Liver (tissue), 3 donors: ENCODE measurements at regions not wholly inside any gene's neighbourhood (a gene's known extent, or its start where the extent isn't known, plus 50 kb on each side); places are given as distances from the start of the nearest gene placed in this dataset.

ENCODE experiments used
- FOXA2 ChIP-seq: IDR thresholded peaks from 2 replicates; pipeline ENCODE4 v1.6.1; 2016; ENCODE audit warnings: antibody characterized with exemption
- HNF4A ChIP-seq, 2 donors: conservative IDR thresholded peaks; 2 replicates each; pipeline ENCODE4 v1.6.1; 2016; ENCODE audit warnings: antibody characterized with exemption in 2 of 2, mild to moderate bottlenecking in 2 of 2
- HNF4G ChIP-seq: IDR thresholded peaks from 2 replicates; pipeline ENCODE4 v1.6.1; 2016; ENCODE audit warnings: antibody characterized with exemption
- JUND ChIP-seq, 2 donors: IDR thresholded peaks; 2 replicates each; pipeline ENCODE4 v1.6.1; 2016; ENCODE audit warnings: antibody characterized with exemption in 2 of 2
- NR2F2 ChIP-seq: IDR thresholded peaks from 2 replicates; pipeline ENCODE4 v1.6.1; 2016; ENCODE audit warnings: antibody characterized with exemption
- RAD21 ChIP-seq, 2 donors: IDR thresholded peaks; 2 replicates each; pipeline ENCODE4 v1.6.1; 2016; ENCODE audit warnings: antibody characterized with exemption in 2 of 2, mild to moderate bottlenecking in 2 of 2
- SP1 ChIP-seq: IDR thresholded peaks from 2 replicates; pipeline ENCODE4 v1.6.1; 2018; ENCODE audit warnings: antibody characterized with exemption, mild to moderate bottlenecking
- TAF1 ChIP-seq: conservative IDR thresholded peaks from 2 replicates; pipeline ENCODE4 v1.6.1; 2016; ENCODE audit warnings: antibody characterized with exemption, mild to moderate bottlenecking
- YY1 ChIP-seq: IDR thresholded peaks from 2 replicates; pipeline ENCODE4 v1.6.1; 2016; ENCODE audit warnings: antibody characterized with exemption, mild to moderate bottlenecking
- TF ChIP-seq, protein P1 (sequence below): fragments of 150-350 bp; IDR thresholded peaks from 2 replicates; pipeline ENCODE4 v1.5.1; 2017; ENCODE audit warnings: improper control_type of control experiment, low read depth, low read length; ENCODE audit not compliant: missing input control
- TF ChIP-seq, protein P2 (sequence below): IDR thresholded peaks from 2 replicates; pipeline ENCODE4 v1.6.1; 2016; ENCODE audit warnings: antibody characterized with exemption
- TF ChIP-seq, protein P3 (sequence below): IDR thresholded peaks from 2 replicates; pipeline ENCODE4 v1.6.1; 2016; ENCODE audit warnings: antibody characterized with exemption
- donor health status: healthy.
- donor health status: healthy.

DNA sequence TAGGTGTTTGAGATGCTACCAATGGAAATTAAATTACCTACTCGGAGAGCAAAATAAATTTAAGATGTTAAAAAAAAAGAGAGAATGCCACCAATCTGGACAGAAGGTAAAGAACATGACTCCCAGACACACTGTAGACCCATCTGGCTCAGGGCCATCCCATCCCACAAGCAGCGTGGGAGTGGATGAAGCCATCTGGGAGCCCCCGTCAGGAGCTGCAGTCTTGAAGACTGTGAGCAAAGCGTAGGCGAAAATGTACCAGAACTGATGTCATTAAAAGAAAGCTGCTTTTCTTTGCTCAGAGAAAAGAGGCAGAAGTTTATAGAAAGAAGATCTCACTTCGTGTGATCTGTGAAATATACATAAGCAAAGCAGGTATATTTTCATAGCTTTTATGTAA lies 815.7 kb downstream of the QKI start:
- TF ChIP-seq, protein P1, sequence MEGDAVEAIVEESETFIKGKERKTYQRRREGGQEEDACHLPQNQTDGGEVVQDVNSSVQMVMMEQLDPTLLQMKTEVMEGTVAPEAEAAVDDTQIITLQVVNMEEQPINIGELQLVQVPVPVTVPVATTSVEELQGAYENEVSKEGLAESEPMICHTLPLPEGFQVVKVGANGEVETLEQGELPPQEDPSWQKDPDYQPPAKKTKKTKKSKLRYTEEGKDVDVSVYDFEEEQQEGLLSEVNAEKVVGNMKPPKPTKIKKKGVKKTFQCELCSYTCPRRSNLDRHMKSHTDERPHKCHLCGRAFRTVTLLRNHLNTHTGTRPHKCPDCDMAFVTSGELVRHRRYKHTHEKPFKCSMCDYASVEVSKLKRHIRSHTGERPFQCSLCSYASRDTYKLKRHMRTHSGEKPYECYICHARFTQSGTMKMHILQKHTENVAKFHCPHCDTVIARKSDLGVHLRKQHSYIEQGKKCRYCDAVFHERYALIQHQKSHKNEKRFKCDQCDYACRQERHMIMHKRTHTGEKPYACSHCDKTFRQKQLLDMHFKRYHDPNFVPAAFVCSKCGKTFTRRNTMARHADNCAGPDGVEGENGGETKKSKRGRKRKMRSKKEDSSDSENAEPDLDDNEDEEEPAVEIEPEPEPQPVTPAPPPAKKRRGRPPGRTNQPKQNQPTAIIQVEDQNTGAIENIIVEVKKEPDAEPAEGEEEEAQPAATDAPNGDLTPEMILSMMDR, result no peak
- TF ChIP-seq NR2F2 (no peak), RAD21 (IDR thresholded peaks at IDR 0.05) (no peak), JUND (IDR thresholded peaks at IDR 0.05) (no peak), HNF4G (no peak), YY1 (no peak), SP1 (no peak), TAF1 (no peak), HNF4A (conservative IDR thresholded peaks at IDR 0.05) (no peak), FOXA2 (no peak)
- TF ChIP-seq, protein P2, sequence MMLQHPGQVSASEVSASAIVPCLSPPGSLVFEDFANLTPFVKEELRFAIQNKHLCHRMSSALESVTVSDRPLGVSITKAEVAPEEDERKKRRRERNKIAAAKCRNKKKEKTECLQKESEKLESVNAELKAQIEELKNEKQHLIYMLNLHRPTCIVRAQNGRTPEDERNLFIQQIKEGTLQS, result no peak
- TF ChIP-seq, protein P3, sequence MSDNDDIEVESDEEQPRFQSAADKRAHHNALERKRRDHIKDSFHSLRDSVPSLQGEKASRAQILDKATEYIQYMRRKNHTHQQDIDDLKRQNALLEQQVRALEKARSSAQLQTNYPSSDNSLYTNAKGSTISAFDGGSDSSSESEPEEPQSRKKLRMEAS, result no peak
